Panc1 (cell line): ENCODE measurements at regions not wholly inside any gene's neighbourhood (a gene's known extent, or its start where the extent isn't known, plus 50 kb on each side); places are given as distances from the start of the nearest gene placed in this dataset.

Experiments
- CTCF ChIP-seq: fragments of 450-650 bp; IDR thresholded peaks from 2 replicates; pipeline ENCODE4 v1.5.1; 2017; ENCODE audit warnings: mild to moderate bottlenecking
- POLR2AphosphoS5 ChIP-seq: IDR thresholded peaks from 2 replicates; pipeline ENCODE4 v1.6.1; 2012; ENCODE audit warnings: mild to moderate bottlenecking, low read depth, low read length, moderate library complexity
- REST ChIP-seq, 2 experiments: IDR thresholded peaks; 2 replicates each; pipeline ENCODE4 v1.6.1; 2011 to 2012; ENCODE audit warnings: low read depth in 2 of 2, control low read depth in 1 of 2, low read length in 1 of 2, mild to moderate bottlenecking in 1 of 2, moderate library complexity in 1 of 2; ENCODE audit not compliant: insufficient read depth in 1 of 2
- TCF7L2 ChIP-seq: IDR thresholded peaks from 2 replicates; pipeline ENCODE4 v1.6.1; 2011; ENCODE audit warnings: mild to moderate bottlenecking, low read depth, low read length, inconsistent platforms

GRCh38 chr13:105153611-105154010, 1381.9 kb downstream of the EFNB2 start:
- TF ChIP-seq CTCF = no peak
- no peak for TF ChIP-seq TCF7L2
- TF ChIP-seq REST (IDR thresholded peaks at IDR 0.05; ENCODE audit: insufficient read depth in 1 of 2, low read depth in 2 of 2, low read length in 1 of 2) = no peak
- TF ChIP-seq POLR2AphosphoS5 = no peak
